NCI-H2171 (cell line): ENCODE measurements at regions not wholly inside any gene's neighbourhood (a gene's known extent, or its start where the extent isn't known, plus 50 kb on each side); places are given as distances from the start of the nearest gene placed in this dataset.

ENCODE experiments used
- DNase-seq: peaks from one replicate; lab custom pipeline; 2025; lab: John Stamatoyannopoulos, UW

DNA sequence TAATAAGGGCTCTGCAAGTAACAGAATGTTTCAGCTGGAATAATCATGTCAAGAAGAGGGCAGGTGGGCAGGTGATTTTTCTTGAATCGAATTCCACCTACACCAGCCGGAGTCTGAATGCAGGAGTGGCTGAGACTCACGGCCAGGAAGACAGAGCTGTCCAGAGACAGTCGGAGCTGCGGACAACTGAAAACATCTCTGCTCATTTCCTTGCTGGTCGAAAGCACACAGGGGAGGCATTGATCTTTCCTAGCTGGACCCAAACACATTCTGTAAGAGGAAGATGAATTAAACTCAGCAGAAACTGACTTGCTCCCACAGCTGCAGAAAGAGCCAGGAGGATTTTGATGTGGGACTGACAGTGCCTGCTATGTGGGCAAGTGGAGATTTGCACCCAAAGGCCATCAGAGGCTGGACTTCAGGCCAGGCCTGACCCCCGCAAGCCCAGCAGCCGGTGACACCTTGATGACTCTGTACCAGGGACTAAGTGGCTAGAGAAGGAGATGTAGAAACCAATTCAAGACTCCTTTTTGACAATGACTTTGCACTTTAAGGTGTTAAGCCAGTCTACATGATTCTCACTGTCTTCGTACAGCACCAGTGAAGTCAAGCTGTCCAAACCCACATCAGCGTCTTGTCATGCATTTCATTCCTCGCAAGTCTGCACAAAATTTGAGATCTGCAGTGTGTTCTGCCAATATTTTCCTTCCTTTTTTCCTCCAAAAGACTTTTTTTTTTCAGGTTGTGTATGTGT, 169.4 kb downstream of the TEX36 start:
- DNase-seq, result no peak

DNA sequence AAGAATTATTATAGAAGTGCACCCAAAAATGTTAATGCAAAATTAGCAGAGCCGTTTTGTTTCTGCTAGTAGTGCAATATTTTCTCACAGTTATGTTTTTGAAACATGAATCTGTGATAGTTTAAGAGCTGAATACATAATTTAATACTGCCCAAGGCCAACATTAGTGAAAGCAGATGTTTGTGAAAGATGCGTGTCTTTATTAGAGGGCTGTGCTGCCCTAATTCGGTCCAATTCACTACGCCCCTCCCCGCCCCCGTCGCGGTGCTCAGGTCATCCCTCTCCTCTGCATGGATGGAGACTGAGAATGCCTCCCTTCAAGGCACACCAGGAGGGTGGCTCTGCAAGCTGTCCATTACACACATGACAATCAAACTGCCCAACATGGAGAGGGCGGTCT, 172.0 kb downstream of the TEX36 start:
- no peak for DNase-seq

DNA sequence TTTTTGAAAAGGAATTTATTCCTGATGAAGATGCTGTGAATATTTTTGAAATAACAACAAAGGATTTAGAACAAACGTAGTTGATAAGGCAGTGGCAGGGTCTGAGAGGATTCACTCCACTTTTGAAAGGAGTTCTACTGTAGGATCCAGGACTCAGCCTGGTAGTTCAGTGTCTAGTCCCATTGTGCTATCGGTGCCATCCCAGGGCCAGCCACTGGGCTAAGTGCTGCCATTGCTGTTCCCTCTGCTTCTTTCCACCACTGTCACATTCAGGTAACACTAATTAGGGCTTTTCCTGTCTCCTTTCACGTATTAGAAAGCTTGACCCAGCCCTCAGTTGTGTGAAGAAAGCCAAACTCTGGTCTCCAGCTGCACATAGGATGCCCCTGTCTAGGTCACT, 177.3 kb downstream of the TEX36 start:
- no peak for DNase-seq

DNA sequence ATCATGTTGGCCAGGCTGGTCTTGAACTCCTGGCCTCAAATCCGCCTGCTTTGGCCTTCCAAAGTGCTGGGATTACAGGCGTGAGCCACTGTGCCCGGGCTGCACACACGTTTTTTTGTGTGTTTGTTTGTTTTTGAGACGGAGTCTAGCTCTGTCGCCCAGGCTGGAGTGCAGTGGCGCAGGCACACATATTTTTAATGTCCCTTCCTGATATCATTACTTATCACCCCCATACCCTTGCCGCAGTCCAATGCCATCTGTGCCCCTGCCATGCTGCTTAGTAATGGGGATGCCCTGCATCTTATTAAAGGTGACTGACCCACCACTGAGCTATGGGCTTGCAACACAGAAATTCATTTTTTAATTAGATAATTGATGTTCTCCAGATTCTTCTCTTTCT, 180.7 kb downstream of the TEX36 start:
- no peak for DNase-seq

DNA sequence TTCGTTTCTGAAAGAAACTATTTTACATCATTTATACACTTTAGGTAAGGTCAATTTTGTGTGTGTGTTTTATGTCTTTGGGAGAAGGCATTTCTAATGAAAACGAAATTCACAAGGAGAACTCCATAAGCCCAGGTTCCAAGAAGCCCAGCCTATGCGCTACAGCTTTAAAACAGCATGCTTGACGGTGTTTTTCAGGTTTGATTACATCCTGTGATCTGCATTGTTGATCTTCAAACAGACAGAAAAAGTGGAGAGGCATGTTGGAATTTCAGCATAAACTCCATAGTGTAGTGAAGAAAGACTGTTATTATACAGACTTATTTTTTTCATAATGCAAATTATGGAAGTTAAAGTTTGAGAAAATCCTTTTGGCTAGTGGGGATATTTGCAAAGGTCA, 187.6 kb downstream of the TEX36 start:
- no peak for DNase-seq

DNA sequence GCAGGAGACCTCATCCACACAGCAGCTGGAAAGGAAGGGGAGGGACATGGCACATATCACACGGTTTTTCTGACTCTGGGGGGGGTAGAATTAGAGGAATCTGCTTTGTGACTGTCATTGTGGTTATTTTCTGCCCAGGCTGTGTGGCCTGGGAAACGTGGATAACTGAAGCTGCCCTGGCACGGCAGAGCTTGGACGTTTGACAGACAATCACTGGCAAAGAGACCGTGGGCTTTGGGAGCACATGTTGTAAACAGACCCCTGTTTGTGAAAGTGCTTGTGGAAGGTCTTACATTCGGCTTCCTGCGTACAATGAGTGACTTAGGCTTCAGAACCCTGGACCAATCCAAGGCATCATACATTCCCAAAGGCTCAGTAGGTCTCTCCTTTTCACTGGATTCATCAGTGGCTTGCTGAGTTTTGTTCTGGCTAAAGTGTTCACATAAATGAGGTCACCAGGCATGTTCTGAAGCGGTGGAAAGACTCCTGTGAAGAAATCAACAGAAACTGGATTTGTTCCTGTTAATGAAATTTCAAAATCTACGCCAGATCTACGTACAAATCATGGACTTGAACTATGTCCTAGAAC, 188.2 kb downstream of the TEX36 start:
- no peak for DNase-seq

DNA sequence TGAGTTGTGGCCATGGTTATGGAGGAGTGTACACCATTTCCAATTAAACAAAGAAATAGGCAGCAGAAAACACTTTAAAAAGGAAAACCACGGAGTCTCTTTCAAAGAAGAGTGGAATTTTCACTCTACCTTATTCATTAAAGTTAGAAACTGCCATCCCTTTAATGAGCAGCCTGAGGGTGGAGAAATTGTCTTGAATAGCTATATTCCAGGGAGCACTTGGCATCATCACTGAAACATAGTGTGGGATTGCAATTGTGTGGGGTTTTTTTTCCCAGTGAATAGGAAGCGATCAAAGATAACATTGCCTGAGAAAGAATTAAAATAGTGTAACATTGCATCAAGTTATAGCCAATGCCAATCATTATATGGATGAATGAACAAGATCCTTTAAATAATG, 191.6 kb downstream of the TEX36 start:
- no peak for DNase-seq

DNA sequence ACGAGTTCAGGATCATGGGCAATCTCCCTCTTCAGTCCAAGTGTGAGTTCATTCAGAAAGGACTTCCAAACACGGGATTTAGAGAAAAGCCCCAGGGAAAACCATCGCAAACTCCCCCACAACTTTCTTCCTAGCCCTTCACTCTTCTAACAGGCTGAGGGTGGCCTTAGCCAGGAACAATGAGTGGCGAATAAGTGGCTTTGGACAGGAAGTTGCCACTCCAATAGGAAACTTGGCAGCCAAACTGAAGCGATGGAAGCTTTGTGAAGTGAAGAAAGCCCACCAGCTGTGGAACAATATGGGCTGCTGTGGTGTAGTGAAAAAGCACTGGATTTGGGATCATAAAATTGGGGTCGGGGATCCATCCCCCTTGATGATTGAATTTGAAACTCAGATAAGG, 193.2 kb downstream of the TEX36 start:
- DNase-seq, result no peak

DNA sequence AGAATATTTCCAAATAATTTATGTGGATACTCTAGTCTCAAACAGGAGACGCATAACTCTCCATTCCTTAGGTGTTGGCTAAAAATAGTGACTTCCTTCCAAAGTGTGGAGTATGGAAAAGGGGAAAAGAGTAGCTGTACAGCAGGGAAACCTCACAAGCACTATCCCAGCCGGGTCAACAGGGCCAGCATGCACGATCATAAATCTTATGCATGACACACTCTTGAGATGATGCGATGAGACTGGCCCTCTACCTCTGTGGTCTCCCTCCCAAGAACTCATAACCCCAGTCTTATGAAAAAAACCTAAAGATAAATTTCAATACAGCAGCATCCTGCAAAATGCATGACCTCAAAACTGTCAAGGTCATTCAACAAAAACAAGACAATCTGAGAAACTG, 197.3 kb downstream of the TEX36 start:
- no peak for DNase-seq

DNA sequence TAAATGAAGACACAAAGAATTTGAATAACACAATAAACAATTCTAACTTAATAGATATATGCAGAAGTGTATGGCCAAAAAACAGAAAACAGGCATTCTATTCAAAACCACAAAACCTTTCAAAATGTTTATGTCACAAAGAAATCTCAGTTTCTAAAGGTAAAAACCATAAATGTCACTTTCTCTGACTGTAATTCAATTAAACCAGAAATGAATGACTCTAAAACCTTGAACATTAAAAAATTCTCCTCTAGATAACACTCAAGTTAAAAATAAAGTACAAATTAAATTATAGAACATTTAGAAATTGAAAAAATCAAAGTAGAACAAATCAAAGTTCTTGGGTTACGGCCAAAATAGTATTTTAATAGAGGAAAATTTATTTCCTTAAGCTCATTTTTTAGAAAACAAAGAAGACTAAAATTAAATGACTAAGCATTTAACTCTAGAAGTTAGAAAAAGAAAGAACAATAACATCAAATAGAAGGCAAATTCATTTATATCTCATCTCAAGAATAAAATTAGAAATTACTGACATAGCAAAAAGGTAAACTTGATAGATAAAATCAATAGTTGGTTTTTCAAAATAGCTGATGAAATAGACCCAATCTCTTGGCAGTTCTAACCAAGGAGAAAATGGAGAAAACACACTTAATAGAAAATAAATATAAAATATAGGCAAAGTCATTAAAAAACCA, 198.8 kb downstream of the TEX36 start:
- DNase-seq, result no peak

DNA sequence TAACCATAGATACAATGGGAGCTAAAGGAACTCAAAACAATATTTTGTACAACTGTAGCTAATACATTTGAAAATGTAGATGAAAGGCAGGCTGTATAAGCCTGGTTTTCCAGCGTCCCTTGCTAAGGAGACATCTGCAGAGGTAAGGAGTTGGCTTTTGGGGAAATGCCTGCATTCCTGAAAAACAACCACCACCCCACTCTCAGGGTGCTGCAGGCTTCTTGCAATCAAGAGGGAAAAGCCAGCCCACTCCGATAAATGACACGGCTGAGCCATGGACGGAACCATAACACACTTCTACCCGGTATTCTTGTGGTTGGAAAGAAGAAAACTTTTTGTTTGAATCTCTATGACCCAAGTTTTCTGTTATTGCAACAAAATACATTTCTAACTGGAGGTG, 200.3 kb downstream of the TEX36 start:
- no peak for DNase-seq

DNA sequence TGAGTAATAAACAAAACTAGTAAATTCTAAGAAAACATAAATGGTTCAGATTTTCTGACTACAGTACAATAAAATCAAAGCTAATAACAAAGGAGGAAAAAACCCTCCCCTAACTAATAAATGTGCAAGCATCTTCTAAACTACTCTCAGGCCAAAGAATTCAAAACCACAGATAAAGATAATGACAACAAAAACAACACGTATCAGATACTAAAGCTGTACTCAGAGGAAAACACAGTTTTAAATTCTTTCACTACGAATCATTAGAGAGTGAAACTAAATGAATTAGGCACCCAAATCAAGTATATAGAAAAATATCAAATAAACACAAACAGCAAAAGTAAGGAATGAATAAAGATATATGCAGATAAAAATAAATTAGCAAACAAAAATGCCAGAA, 200.9 kb downstream of the TEX36 start:
- DNase-seq, result no peak

DNA sequence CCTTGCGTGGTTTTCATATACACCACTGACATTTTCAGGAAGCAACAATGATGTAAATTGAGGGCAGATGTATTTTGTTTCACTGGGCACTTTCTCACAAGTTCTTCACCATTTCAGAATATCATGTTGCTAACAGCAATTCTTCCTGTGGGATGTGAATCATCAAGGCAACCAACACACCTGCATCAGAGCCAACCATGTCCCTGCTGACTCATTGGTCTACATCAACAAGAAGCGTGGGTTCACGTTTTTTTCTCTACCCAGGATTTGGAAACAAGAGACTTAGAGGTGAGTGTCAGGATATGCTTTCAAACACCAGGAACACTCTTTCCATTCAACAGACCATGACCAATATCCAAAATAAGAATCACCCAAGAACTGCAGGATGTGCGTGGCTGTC, 203.9 kb downstream of the TEX36 start:
- no peak for DNase-seq

DNA sequence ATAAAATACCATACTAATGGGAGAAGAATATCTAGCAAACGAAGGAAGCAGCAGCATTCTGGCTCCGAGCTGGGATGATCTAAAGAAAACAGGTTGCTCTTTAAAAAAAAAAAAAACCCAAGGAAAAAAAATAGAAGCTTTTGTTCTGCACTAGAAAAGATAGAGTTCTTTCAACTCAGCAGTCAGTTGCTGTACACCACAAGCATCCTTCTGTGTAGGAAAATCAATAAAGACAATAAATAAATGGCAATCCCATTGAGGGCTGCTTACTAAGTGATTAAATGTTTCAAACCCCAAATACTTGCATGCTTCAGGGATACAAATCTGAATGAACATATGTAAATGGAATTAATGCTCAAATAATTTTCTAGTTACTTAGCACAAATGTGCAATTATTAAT, 207.1 kb downstream of the TEX36 start:
- no peak for DNase-seq

DNA sequence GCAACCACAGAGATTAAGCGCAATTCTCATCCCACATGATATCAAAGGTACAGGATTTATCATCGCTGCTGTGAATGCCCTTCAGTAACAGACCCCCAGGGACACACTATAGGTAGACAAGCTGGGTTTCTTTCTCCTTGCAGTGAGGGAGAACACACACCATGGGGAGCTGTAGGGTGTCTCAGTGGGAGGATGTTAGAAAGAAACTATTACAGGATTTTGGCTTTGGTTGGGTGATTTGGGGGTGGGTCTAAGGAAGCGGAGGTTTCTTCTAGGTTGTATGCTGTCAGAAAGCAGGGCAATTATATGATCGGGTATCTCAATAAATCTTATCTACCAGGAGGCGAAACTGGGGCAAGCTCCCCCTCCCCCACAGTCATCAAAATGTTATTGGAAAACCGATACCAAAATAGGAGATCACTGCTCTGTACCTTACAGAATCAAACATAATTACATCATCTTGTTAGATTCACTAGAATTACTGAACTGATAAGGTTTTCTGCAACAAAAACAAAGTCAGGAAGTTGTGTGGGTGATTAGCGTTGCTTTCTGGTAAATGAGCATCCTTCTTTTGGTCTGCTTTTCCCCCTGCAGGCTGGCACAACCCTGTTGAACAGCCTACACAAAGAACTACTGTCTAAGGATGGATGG, 209.7 kb downstream of the TEX36 start:
- no peak for DNase-seq

DNA sequence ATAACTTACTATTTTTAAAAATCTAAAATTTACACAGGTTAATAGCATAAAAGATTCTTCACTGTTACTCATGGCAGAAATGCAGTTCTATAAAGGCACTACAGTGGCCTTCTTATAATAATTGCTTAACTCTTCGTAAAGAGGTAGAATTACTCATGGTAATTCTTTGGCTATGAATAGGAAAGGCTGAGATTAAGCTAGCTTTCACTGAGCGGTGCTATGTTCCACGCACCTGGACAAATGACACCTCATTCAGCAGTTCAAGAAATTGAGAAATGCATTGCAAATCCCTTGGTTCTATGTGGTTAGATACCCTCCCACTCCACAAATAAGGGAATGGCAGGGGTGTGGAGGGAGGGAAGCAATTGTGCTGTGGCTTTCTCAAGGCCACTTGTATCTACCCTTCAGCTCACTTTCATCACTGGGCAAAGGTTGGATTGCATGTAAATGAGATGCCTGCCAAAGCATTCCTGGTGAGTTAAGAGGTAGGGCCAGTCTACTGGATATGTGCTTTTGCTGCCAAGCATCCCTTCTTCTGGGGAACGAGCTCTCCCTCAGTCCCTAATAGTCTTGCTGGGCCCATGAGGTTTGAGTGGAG, 210.9 kb downstream of the TEX36 start:
- DNase-seq, result no peak

DNA sequence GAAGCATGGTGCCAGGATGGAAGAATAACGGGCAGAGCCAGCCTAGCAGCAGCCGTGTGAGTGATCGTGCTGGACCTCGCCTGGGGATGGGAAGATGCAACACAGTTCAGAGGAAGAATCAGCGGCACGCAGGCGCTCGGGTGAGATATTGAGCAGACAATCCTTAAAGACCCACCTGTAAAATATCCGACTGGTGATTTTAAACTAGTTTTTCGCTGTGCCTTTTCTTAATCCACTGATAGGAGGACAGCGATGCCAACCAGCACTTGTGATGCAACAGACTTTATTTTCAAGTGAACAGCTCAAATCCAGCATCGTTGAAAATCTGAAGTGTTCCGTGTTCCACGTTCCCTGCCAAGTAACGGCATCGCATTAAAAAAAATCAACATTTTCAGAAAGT, 214.7 kb downstream of the TEX36 start:
- no peak for DNase-seq

DNA sequence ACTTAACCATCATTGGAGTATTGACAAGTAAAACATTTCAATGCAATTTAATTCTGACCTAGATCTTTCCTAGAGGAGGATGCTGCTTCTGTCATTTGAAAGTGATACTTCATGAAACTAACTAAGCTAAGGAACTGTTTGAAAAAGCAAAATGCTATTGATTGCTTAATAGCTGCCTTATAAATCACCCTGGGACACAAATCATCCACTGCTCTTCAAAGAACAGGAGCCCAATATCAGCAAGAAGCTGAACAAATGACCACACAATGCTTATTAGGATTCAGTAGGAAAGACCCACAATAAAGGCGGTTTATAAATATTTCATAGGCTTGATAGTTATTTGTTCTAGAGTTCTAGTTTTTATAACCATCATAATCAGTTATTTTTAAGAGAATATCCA, 216.3 kb downstream of the TEX36 start:
- DNase-seq, result no peak

DNA sequence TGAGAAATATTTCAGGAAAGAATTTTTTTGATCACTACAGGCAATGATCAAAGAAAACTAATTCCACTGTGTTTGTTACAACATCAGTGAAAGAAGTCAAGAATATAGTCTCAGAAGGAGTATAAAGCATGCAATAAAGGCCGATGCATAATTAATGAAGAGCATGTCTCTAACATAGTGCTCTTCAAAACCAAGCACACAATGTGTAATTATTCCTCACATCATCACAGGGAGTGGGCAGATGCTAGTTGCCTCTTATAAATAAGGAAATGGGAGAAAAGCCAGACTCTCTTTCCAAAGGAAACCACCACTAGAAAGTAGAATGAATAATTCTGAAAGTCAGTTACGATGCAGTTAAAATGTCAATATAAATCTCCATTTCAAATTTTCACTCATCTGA, 220.1 kb downstream of the TEX36 start:
- no peak for DNase-seq

DNA sequence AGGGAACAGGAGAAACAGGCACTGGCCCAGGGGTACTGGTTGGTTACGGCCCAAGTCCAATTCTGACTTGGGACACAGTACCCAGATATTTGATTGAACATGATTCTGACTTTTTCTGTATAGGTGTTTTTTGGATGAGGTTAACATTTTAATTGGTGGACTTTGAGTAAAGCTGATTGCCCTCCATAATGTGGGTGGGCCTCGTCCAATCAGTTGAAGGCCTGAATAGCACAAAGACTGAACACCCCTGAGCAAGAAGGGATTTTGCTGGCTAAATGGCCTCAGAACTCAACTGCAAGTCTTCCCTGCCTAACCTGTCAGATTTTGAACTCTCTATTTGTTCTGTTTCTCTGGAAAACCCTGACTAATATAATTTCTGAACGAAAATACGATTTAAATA, 222.6 kb downstream of the TEX36 start:
- no peak for DNase-seq

DNA sequence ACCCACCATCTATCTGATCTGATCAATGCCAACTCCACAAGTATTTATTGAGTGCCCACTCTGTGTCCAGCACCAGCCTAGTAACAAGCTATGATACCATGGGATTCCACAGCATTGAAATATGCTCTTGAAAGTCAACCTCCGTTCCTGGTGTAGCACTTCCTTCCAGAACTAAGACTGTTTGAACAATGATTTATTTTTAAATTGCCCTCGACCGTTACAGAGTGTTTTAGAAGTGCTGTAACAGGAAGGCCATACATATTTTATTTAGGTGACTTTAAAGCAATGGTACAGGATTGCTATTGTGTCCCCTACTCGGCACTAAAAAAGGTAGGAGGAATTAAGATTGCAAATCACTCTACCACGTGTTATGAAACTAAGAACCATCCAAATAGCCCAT, 225.6 kb downstream of the TEX36 start:
- DNase-seq, result no peak

DNA sequence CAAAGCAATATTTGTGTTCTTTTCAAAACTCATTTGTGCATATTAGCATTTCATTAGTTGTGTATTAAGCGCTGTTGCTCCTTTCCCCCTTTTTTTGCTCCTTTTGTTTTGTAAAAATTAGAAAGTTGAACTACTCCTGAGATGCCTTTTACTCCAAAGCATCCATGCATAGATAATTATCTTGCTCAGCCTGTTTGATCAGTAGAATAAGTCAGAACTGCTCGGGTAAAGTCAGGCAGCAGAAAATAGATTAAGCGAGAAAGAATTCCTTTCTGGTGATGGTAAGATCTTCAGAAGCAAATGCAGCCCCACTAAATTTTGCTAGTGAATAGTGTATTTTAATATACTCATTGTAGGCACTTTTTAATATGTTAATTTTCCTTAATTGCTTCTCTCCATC, 227.1 kb downstream of the TEX36 start:
- no peak for DNase-seq

DNA sequence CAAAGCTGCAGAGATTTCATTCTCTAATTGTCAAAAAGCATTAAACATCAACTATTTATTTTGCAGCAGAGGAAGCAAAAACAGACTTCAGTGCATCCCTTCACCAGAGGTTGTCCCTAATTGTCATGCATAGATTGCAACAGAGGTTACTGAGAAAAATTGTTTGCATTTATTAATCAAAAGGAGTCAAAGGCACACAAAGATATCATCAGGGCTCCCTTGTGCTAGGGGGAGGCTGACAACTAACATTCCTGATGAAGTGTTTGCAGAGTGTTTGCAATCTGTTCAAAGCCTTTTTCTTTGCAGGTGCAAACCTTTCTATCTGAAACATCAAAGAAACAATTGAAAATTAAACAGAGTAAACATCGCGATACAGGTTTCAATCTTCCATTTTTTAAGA, 227.5 kb downstream of the TEX36 start:
- no peak for DNase-seq
